HepG2 (cell line): ENCODE measurements at regions not wholly inside any gene's neighbourhood (a gene's known extent, or its start where the extent isn't known, plus 50 kb on each side); places are given as distances from the start of the nearest gene placed in this dataset.

Experiments
- FOXJ3 ChIP-seq: sonication (generic); formaldehyde crosslinking; IDR thresholded peaks from 2 replicates; pipeline ENCODE4 v1.4.0; 2020; ENCODE audit warnings: missing genetic modification reagents, mild to moderate bottlenecking, borderline replicate concordance
- GTF2F1 ChIP-seq: fragments of 150-350 bp; IDR thresholded peaks from 2 replicates; pipeline ENCODE4 v1.6.1; 2014; ENCODE audit warnings: low read length
- ISX ChIP-seq: sonication (generic); formaldehyde crosslinking; conservative IDR thresholded peaks from 2 replicates; pipeline ENCODE4 v1.5.0; 2020; ENCODE audit warnings: missing genetic modification reagents
- NFE2L1 ChIP-seq: sonication (generic); formaldehyde crosslinking; IDR thresholded peaks from 2 replicates; pipeline ENCODE4 v1.4.0; 2020; ENCODE audit warnings: missing genetic modification reagents, mild to moderate bottlenecking, borderline replicate concordance
- PAWR ChIP-seq: sonication (generic); formaldehyde crosslinking; IDR thresholded peaks from 2 replicates; pipeline ENCODE4 v1.4.0; 2020; ENCODE audit warnings: missing genetic modification reagents, mild to moderate bottlenecking, borderline replicate concordance
- SMAD1 ChIP-seq: sonication (generic); formaldehyde crosslinking; IDR thresholded peaks from 2 replicates; pipeline ENCODE4 v1.4.0; 2020; ENCODE audit warnings: missing genetic modification reagents, low read depth, mild to moderate bottlenecking, borderline replicate concordance
- TBL1XR1 ChIP-seq: fragments of 150-350 bp; IDR thresholded peaks from 2 replicates; pipeline ENCODE4 v1.6.1; 2014; ENCODE audit warnings: borderline replicate concordance, low read length; ENCODE audit not compliant: partially characterized antibody
- ZBTB3 ChIP-seq: sonication (generic); formaldehyde crosslinking; IDR thresholded peaks from 2 replicates; pipeline ENCODE4 v1.4.0; 2020; ENCODE audit warnings: low read depth, mild to moderate bottlenecking, moderate library complexity, missing genetic modification reagents, borderline replicate concordance
- ZFP36L1 ChIP-seq: sonication (generic); formaldehyde crosslinking; IDR thresholded peaks from 2 replicates; pipeline ENCODE4 v1.8.0; 2022; ENCODE audit warnings: mild to moderate bottlenecking, missing genetic modification reagents, moderate library complexity
- ZFYVE20 ChIP-seq: sonication (generic); formaldehyde crosslinking; IDR thresholded peaks from 2 replicates; pipeline ENCODE4 v1.8.0; 2023; ENCODE audit warnings: low read depth, mild to moderate bottlenecking, moderate library complexity, missing genetic modification reagents, borderline replicate concordance
- ZNF12 ChIP-seq: sonication (generic); formaldehyde crosslinking; IDR thresholded peaks from 2 replicates; pipeline ENCODE4 v1.5.0; 2020; ENCODE audit warnings: missing genetic modification reagents
- ZNF607 ChIP-seq: sonication (generic); formaldehyde crosslinking; IDR thresholded peaks from 2 replicates; pipeline ENCODE4 v1.5.1; 2020; ENCODE audit warnings: missing genetic modification reagents, mild to moderate bottlenecking, borderline replicate concordance
- ZNF775 ChIP-seq: sonication (generic); formaldehyde crosslinking; IDR thresholded peaks from 2 replicates; pipeline ENCODE4 v1.4.0; 2020; ENCODE audit warnings: missing genetic modification reagents, mild to moderate bottlenecking, moderate library complexity, borderline replicate concordance
- TF ChIP-seq, protein P1 (sequence below): sonication (generic); formaldehyde crosslinking; IDR thresholded peaks from 2 replicates; pipeline ENCODE4 v1.9.0; 2022; ENCODE audit warnings: low read depth, missing genetic modification reagents
- TF ChIP-seq, protein P2 (sequence below): IDR thresholded peaks from 2 replicates; pipeline ENCODE4 v1.6.1; 2016; ENCODE audit warnings: missing compliant biosample characterization, missing genetic modification reagents, borderline replicate concordance
- TF ChIP-seq, protein P3 (sequence below): sonication (generic); formaldehyde crosslinking; IDR thresholded peaks from 2 replicates; pipeline ENCODE4 v1.9.0; 2021; ENCODE audit warnings: missing genetic modification reagents, borderline replicate concordance
- TF ChIP-seq, protein P4 (sequence below): sonication (generic); formaldehyde crosslinking; IDR thresholded peaks from 2 replicates; pipeline ENCODE4 v1.5.1; 2020; ENCODE audit warnings: mild to moderate bottlenecking, missing genetic modification reagents
- TF ChIP-seq, protein P5 (sequence below): sonication (generic); formaldehyde crosslinking; IDR thresholded peaks from 2 replicates; pipeline ENCODE4 v1.5.0; 2020; ENCODE audit warnings: mild to moderate bottlenecking, missing genetic modification reagents, moderate library complexity

DNA sequence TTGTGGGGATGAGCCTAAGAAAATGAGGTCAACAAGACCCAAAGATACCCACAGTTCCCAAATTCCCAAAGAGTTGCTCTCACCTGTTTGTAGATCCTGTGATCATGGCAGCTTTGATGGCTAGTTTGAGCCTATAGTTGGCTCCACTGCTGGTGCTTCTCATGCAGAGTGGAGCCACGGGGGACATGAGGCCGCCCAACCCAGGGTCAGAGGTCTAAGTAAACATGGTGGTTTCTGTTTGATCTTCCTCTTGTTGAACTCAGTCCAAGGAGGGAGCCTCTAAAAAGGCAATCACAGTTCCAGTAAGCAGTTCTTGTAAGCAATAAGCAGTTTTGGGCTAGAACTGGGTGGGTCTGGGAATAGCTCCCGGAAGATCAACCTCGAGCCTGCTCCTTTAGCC lies 125.6 kb upstream of the DHRS4 start (continued):
- TF ChIP-seq, protein P1, sequence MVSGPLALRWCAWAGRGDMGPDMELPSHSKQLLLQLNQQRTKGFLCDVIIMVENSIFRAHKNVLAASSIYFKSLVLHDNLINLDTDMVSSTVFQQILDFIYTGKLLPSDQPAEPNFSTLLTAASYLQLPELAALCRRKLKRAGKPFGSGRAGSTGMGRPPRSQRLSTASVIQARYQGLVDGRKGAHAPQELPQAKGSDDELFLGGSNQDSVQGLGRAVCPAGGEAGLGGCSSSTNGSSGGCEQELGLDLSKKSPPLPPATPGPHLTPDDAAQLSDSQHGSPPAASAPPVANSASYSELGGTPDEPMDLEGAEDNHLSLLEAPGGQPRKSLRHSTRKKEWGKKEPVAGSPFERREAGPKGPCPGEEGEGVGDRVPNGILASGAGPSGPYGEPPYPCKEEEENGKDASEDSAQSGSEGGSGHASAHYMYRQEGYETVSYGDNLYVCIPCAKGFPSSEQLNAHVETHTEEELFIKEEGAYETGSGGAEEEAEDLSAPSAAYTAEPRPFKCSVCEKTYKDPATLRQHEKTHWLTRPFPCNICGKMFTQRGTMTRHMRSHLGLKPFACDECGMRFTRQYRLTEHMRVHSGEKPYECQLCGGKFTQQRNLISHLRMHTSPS = no peak
- TF ChIP-seq, protein P2, sequence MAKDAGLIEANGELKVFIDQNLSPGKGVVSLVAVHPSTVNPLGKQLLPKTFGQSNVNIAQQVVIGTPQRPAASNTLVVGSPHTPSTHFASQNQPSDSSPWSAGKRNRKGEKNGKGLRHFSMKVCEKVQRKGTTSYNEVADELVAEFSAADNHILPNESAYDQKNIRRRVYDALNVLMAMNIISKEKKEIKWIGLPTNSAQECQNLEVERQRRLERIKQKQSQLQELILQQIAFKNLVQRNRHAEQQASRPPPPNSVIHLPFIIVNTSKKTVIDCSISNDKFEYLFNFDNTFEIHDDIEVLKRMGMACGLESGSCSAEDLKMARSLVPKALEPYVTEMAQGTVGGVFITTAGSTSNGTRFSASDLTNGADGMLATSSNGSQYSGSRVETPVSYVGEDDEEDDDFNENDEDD (CRISPR knock-in tag) = no peak
- TF ChIP-seq, protein P3, sequence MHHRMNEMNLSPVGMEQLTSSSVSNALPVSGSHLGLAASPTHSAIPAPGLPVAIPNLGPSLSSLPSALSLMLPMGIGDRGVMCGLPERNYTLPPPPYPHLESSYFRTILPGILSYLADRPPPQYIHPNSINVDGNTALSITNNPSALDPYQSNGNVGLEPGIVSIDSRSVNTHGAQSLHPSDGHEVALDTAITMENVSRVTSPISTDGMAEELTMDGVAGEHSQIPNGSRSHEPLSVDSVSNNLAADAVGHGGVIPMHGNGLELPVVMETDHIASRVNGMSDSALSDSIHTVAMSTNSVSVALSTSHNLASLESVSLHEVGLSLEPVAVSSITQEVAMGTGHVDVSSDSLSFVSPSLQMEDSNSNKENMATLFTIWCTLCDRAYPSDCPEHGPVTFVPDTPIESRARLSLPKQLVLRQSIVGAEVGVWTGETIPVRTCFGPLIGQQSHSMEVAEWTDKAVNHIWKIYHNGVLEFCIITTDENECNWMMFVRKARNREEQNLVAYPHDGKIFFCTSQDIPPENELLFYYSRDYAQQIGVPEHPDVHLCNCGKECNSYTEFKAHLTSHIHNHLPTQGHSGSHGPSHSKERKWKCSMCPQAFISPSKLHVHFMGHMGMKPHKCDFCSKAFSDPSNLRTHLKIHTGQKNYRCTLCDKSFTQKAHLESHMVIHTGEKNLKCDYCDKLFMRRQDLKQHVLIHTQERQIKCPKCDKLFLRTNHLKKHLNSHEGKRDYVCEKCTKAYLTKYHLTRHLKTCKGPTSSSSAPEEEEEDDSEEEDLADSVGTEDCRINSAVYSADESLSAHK = no peak
- TF ChIP-seq FOXJ3 (CRISPR knock-in tag) (peak; percentile 38; the same call in 1 of the 2 replicates), TBL1XR1 (no peak), ZNF607 (CRISPR knock-in tag) (no peak), ZNF775 (CRISPR knock-in tag) (no peak), NFE2L1 (CRISPR knock-in tag) (no peak), PAWR (no peak), ZFP36L1 (CRISPR knock-in tag) (no peak), SMAD1 (CRISPR knock-in tag) (no peak), ZFYVE20 (CRISPR knock-in tag) (no peak), ZNF12 (CRISPR knock-in tag) (no peak), ISX (CRISPR knock-in tag) (no peak; the same call in 1 of the 2 replicates), ZBTB3 (no peak), GTF2F1 (no peak)
- TF ChIP-seq, protein P4, sequence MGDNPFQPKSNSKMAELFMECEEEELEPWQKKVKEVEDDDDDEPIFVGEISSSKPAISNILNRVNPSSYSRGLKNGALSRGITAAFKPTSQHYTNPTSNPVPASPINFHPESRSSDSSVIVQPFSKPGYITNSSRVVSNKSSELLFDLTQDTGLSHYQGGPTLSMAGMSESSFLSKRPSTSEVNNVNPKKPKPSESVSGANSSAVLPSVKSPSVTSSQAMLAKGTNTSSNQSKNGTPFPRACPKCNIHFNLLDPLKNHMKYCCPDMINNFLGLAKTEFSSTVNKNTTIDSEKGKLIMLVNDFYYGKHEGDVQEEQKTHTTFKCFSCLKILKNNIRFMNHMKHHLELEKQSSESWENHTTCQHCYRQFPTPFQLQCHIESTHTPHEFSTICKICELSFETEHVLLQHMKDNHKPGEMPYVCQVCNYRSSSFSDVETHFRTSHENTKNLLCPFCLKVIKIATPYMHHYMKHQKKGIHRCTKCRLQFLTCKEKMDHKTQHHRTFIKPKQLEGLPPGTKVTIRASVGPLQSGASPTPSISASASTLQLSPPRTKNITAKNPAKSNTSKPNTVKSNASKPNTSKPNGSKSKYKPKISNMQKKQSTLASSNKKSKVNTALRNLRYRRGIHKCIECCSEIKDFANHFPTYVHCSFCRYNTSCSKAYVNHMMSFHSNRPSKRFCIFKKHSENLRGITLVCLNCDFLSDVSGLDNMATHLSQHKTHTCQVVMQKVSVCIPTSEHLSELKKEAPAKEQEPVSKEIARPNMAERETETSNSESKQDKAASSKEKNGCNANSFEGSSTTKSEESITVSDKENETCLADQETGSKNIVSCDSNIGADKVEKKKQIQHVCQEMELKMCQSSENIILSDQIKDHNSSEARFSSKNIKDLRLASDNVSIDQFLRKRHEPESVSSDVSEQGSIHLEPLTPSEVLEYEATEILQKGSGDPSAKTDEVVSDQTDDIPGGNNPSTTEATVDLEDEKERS (CRISPR knock-in tag) = no peak
- TF ChIP-seq, protein P5, sequence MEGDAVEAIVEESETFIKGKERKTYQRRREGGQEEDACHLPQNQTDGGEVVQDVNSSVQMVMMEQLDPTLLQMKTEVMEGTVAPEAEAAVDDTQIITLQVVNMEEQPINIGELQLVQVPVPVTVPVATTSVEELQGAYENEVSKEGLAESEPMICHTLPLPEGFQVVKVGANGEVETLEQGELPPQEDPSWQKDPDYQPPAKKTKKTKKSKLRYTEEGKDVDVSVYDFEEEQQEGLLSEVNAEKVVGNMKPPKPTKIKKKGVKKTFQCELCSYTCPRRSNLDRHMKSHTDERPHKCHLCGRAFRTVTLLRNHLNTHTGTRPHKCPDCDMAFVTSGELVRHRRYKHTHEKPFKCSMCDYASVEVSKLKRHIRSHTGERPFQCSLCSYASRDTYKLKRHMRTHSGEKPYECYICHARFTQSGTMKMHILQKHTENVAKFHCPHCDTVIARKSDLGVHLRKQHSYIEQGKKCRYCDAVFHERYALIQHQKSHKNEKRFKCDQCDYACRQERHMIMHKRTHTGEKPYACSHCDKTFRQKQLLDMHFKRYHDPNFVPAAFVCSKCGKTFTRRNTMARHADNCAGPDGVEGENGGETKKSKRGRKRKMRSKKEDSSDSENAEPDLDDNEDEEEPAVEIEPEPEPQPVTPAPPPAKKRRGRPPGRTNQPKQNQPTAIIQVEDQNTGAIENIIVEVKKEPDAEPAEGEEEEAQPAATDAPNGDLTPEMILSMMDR = peak; percentile 14; the same call in 1 of the 2 replicates
